ENCODE measurements at regions not wholly inside any gene's neighbourhood (a gene's known extent, or its start where the extent isn't known, plus 50 kb on each side); places are given as distances from the start of the nearest gene placed in this dataset.

- no peak for DNase-seq
- no peaks in the 10 kb centered on the region for H3K4me1 ChIP-seq
- peaks cover 0 to 14% (median 9%) of the 10 kb centered on the region in 8 donors for H3K9me3 ChIP-seq
- no peaks in the 10 kb centered on the region for H3K36me3 ChIP-seq
- intact Hi-C loops (cut with DNase I; ENCODE audit: low total_unique reads), result no loop called here
- no peak overlapping the region for H3K27ac ChIP-seq
- WGBS, 5 donors, result 86 to 100% (median 95%) methylated on average over 1 of the region's 1 CpG
- no peaks in the 10 kb centered on the region for H3K27me3 ChIP-seq (replicated peaks in 1 of 7)
- no peak overlapping the region for H3K4me3 ChIP-seq
- TF ChIP-seq POLR2A (IDR thresholded peaks at IDR 0.05) (no peak), POLR2AphosphoS5 (IDR thresholded peaks at IDR 0.05) (no peak), CTCF (IDR thresholded peaks at IDR 0.05 in 8 of 11, conservative IDR thresholded peaks at IDR 0.05 in 3 of 11) (no peak)
These were observed 78.2 kb downstream of the HACD1 start for GRCh38 chr10:17538941-17539340.

GRCh38 chr10:17537281-17537680 is 79.9 kb downstream of the HACD1 start:
- 78 to 88% (median 81%) methylated on average over 7 of the region's 7 CpGs for WGBS, 5 donors
- DNase-seq, result no peak
- intact Hi-C loops (cut with DNase I; ENCODE audit: low total_unique reads), result no loop called here
- H3K36me3 ChIP-seq, result no peaks in the 10 kb centered on the region
- peaks cover 0 to 14% (median 9%) of the 10 kb centered on the region in 8 donors for H3K9me3 ChIP-seq
- no peak overlapping the region for H3K4me3 ChIP-seq
- no peaks in the 10 kb centered on the region for H3K4me1 ChIP-seq
- H3K27ac ChIP-seq, result no peak overlapping the region
- H3K27me3 ChIP-seq (replicated peaks in 1 of 7), result no peaks in the 10 kb centered on the region
- TF ChIP-seq POLR2A (IDR thresholded peaks at IDR 0.05) (no peak), CTCF (IDR thresholded peaks at IDR 0.05 in 8 of 11, conservative IDR thresholded peaks at IDR 0.05 in 3 of 11) (no peak), POLR2AphosphoS5 (IDR thresholded peaks at IDR 0.05) (no peak)

- H3K4me3 ChIP-seq, result no peak overlapping the region
- intact Hi-C loops (cut with DNase I; ENCODE audit: low total_unique reads), result no loop called here
- TF ChIP-seq CTCF (IDR thresholded peaks at IDR 0.05 in 8 of 11, conservative IDR thresholded peaks at IDR 0.05 in 3 of 11), result no peak
- TF ChIP-seq POLR2AphosphoS5 (IDR thresholded peaks at IDR 0.05), result no peak
- no peak for TF ChIP-seq POLR2A (IDR thresholded peaks at IDR 0.05)
- no peaks in the 10 kb centered on the region for H3K27me3 ChIP-seq (replicated peaks in 1 of 7)
- H3K4me1 ChIP-seq, result no peaks in the 10 kb centered on the region
- 72 to 96% (median 85%) methylated on average over 3 of the region's 3 CpGs for WGBS, 5 donors
- no peak overlapping the region for H3K27ac ChIP-seq
- peaks cover 0 to 14% (median 9%) of the 10 kb centered on the region in 8 donors for H3K9me3 ChIP-seq
- no peaks in the 10 kb centered on the region for H3K36me3 ChIP-seq
- no peak for DNase-seq
These were observed 81.0 kb downstream of the HACD1 start for GRCh38 chr10:17536221-17536620.

GRCh38 chr10:17533731-17534130 is 79.3 kb upstream of the ST8SIA6 start:
- Histone ChIP-seq H3K4me3 (no peak overlapping the region), H3K27ac (no peak overlapping the region), H3K36me3 (no peaks in the 10 kb centered on the region), H3K27me3 (replicated peaks in 1 of 7) (no peaks in the 10 kb centered on the region), H3K4me1 (no peaks in the 10 kb centered on the region), H3K9me3 (peaks cover 0 to 4% (median 0%) of the 10 kb centered on the region in 8 donors)
- 47 to 60% (median 53%) methylated on average over 4 of the region's 4 CpGs for WGBS, 5 donors
- intact Hi-C loops (cut with DNase I; ENCODE audit: low total_unique reads), result no loop called here
- TF ChIP-seq CTCF (IDR thresholded peaks at IDR 0.05 in 8 of 11, conservative IDR thresholded peaks at IDR 0.05 in 3 of 11) (no peak), POLR2A (IDR thresholded peaks at IDR 0.05) (no peak), POLR2AphosphoS5 (IDR thresholded peaks at IDR 0.05) (no peak)
- no peak for DNase-seq
